Mammary epithelial cell (primary cell): ENCODE measurements at regions not wholly inside any gene's neighbourhood (a gene's known extent, or its start where the extent isn't known, plus 50 kb on each side); places are given as distances from the start of the nearest gene placed in this dataset.

Experiments used
- EZH2 ChIP-seq: IDR thresholded peaks from 2 replicates; pipeline ENCODE4 v1.6.1; 2012; ENCODE audit warnings: low read length, inconsistent platforms, borderline replicate concordance
- TF ChIP-seq, protein P1 (sequence below), 2 donors: IDR thresholded peaks in 1 of 2; conservative IDR thresholded peaks in 1 of 2; 2 replicates each; pipeline ENCODE4 v1.5.1; 2011 to 2012; ENCODE audit warnings: inconsistent platforms in 2 of 2, low read length in 2 of 2, mild to moderate bottlenecking in 2 of 2, control low read depth in 1 of 2, low read depth in 1 of 2; ENCODE audit not compliant: insufficient read depth in 1 of 2; ENCODE audit errors: extremely low read depth in 1 of 2

DNA sequence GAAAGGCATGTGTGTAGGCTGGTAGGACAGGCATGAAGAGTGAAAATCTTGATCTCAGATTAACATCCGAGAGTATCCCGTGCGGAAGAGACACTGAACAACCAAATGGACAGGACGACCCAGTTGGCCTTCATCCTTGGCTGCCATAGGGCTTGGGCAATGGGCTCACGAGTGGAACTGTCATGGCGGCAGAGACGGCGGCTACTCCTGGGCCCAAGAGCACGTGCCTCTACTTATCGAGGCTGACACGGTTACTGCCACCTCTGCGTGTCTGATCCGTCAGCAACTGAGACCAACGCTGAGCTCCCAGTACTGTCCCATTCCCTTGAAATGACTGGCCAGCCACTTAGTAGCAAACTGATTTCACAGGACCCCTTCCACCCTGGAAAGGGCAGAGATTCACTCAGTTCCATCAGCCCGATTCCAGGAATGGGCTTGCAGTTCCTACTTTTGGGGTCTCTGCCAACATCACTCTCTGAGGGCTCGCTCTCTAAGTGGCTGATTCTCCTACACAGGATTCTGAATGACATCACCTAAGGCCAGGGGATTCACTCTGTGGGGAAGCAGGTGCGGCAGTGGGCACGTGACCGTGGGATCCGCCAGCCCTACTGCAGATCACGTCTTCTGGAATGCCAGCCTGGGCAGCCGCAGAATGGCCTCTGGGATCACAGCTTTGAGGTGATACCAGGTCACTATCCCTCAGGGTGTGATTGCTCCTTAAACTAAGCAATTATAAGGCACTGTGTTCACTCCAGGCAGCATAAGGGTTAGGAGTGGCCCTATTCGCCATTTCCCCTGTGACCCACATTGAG lies 97.8 kb downstream of the RPS6KA4 start:
- TF ChIP-seq, protein P1, sequence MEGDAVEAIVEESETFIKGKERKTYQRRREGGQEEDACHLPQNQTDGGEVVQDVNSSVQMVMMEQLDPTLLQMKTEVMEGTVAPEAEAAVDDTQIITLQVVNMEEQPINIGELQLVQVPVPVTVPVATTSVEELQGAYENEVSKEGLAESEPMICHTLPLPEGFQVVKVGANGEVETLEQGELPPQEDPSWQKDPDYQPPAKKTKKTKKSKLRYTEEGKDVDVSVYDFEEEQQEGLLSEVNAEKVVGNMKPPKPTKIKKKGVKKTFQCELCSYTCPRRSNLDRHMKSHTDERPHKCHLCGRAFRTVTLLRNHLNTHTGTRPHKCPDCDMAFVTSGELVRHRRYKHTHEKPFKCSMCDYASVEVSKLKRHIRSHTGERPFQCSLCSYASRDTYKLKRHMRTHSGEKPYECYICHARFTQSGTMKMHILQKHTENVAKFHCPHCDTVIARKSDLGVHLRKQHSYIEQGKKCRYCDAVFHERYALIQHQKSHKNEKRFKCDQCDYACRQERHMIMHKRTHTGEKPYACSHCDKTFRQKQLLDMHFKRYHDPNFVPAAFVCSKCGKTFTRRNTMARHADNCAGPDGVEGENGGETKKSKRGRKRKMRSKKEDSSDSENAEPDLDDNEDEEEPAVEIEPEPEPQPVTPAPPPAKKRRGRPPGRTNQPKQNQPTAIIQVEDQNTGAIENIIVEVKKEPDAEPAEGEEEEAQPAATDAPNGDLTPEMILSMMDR (conservative IDR thresholded peaks at IDR 0.05 in 1 of 2, IDR thresholded peaks at IDR 0.05 in 1 of 2; ENCODE audit: extremely low read depth in 1 of 2, insufficient read depth in 1 of 2, low read depth in 1 of 2, low read length in 2 of 2), result no peak
- TF ChIP-seq EZH2, result no peak
